ENCODE measurements at regions not wholly inside any gene's neighbourhood (a gene's known extent, or its start where the extent isn't known, plus 50 kb on each side); places are given as distances from the start of the nearest gene placed in this dataset.

GRCh38 chr4:23161787-23162186 lies 469.1 kb downstream of the GBA3 start:
- no peak overlapping the region for H3K4me3 ChIP-seq (ENCODE audit: low read depth, low read length)
- DNase-seq (ENCODE audit: low read depth), result no peak
- TF ChIP-seq CTCF (IDR thresholded peaks at IDR 0.05; ENCODE audit: insufficient read depth, low read depth, low read length, missing control alignments), result no peak

GRCh38 chr4:23153076-23153475 lies 460.3 kb downstream of the GBA3 start:
- H3K4me3 ChIP-seq (ENCODE audit: low read depth, low read length), result no peak overlapping the region
- no peak for TF ChIP-seq CTCF (IDR thresholded peaks at IDR 0.05; ENCODE audit: insufficient read depth, low read depth, low read length, missing control alignments)
- DNase-seq (ENCODE audit: low read depth), result no peak

- no peak for TF ChIP-seq CTCF (IDR thresholded peaks at IDR 0.05; ENCODE audit: insufficient read depth, low read depth, low read length, missing control alignments)
- no peak for DNase-seq (ENCODE audit: low read depth)
- H3K4me3 ChIP-seq (ENCODE audit: low read depth, low read length), result no peak overlapping the region
Measured at GRCh38 chr4:23149815-23150214, 457.1 kb downstream of the GBA3 start.

GRCh38 chr4:23144707-23145106 lies 452.0 kb downstream of the GBA3 start:
- H3K4me3 ChIP-seq (ENCODE audit: low read depth, low read length), result no peak overlapping the region
- no peak for TF ChIP-seq CTCF (IDR thresholded peaks at IDR 0.05; ENCODE audit: insufficient read depth, low read depth, low read length, missing control alignments)
- no peak for DNase-seq (ENCODE audit: low read depth)

GRCh38 chr4:23135792-23136645 lies 443.3 kb downstream of the GBA3 start:
- TF ChIP-seq CTCF (IDR thresholded peaks at IDR 0.05; ENCODE audit: insufficient read depth, low read depth, low read length, missing control alignments), result peak; percentile 68
- peak; percentile 57 for DNase-seq (ENCODE audit: low read depth)
- H3K4me3 ChIP-seq (ENCODE audit: low read depth, low read length), result no peak overlapping the region

GRCh38 chr4:23134331-23134730 lies 441.6 kb downstream of the GBA3 start:
- DNase-seq (ENCODE audit: low read depth), result no peak
- TF ChIP-seq CTCF (IDR thresholded peaks at IDR 0.05; ENCODE audit: insufficient read depth, low read depth, low read length, missing control alignments), result no peak
- no peak overlapping the region for H3K4me3 ChIP-seq (ENCODE audit: low read depth, low read length)

GRCh38 chr4:23130845-23131244 lies 438.1 kb downstream of the GBA3 start:
- TF ChIP-seq CTCF (IDR thresholded peaks at IDR 0.05; ENCODE audit: insufficient read depth, low read depth, low read length, missing control alignments), result no peak
- H3K4me3 ChIP-seq (ENCODE audit: low read depth, low read length), result no peak overlapping the region
- DNase-seq (ENCODE audit: low read depth), result no peak

All from GM12865 (cell line).